ENCODE measurements at regions not wholly inside any gene's neighbourhood (a gene's known extent, or its start where the extent isn't known, plus 50 kb on each side); places are given as distances from the start of the nearest gene placed in this dataset.

GRCh38 chr5:92471861-92472260 is 1088.7 kb upstream of the ARRDC3 start:
- peak; percentile 44 for DNase-seq

- DNase-seq = no peak
Observed at GRCh38 chr5:92470770-92471169, 1087.7 kb upstream of the ARRDC3 start.

GRCh38 chr5:92468295-92468694 is 1085.2 kb upstream of the ARRDC3 start:
- no peak for DNase-seq

- DNase-seq = no peak
Observed at GRCh38 chr5:92467695-92468094, 1084.6 kb upstream of the ARRDC3 start.

- DNase-seq = no peak
Observed at GRCh38 chr5:92460505-92460904, 1077.4 kb upstream of the ARRDC3 start.

GRCh38 chr5:92459654-92460053 is 1076.5 kb upstream of the ARRDC3 start:
- DNase-seq = no peak

- no peak for DNase-seq
Observed at GRCh38 chr5:92455011-92455410, 1071.9 kb upstream of the ARRDC3 start.

GRCh38 chr5:92444888-92445287 is 1061.8 kb upstream of the ARRDC3 start:
- DNase-seq = peak; percentile 18

GRCh38 chr5:92435781-92436180 is 1052.7 kb upstream of the ARRDC3 start:
- no peak for DNase-seq

GRCh38 chr5:92429646-92430045 is 1046.5 kb upstream of the ARRDC3 start:
- no peak for DNase-seq

- DNase-seq = no peak
Observed at GRCh38 chr5:92428415-92428814, 1045.3 kb upstream of the ARRDC3 start.

- no peak for DNase-seq
Observed at GRCh38 chr5:92424785-92425426, 1041.8 kb upstream of the ARRDC3 start.

GRCh38 chr5:92421942-92422341 is 1038.8 kb upstream of the ARRDC3 start:
- no peak for DNase-seq

GRCh38 chr5:92421196-92421595 is 1038.1 kb upstream of the ARRDC3 start:
- no peak for DNase-seq

GRCh38 chr5:92419261-92419660 is 1036.1 kb upstream of the ARRDC3 start:
- DNase-seq = no peak

- DNase-seq = no peak
Observed at GRCh38 chr5:92418341-92418740, 1035.2 kb upstream of the ARRDC3 start.

- DNase-seq = no peak
Observed at GRCh38 chr5:92409134-92409533, 1026.0 kb upstream of the ARRDC3 start.

GRCh38 chr5:92402956-92403702 is 1020.0 kb upstream of the ARRDC3 start:
- DNase-seq = no peak

GRCh38 chr5:92402045-92402444 is 1018.9 kb upstream of the ARRDC3 start:
- no peak for DNase-seq

GRCh38 chr5:92401492-92401891 is 1018.4 kb upstream of the ARRDC3 start:
- DNase-seq = no peak

GRCh38 chr5:92394936-92395335 is 1011.8 kb upstream of the ARRDC3 start:
- no peak for DNase-seq

- no peak for DNase-seq
Observed at GRCh38 chr5:92390657-92391056, 1007.5 kb upstream of the ARRDC3 start.

- DNase-seq = no peak
Observed at GRCh38 chr5:92380069-92380770, 997.1 kb upstream of the ARRDC3 start.

All from fibroblast of skin of back (primary cell).